Left ventricle myocardium inferior (tissue), 1 donor: ENCODE measurements at regions not wholly inside any gene's neighbourhood (a gene's known extent, or its start where the extent isn't known, plus 50 kb on each side); places are given as distances from the start of the nearest gene placed in this dataset.
"Not testable (repeated sequence)": the region's sequence is repeated elsewhere in the genome, so short reads cannot be mapped to it uniquely, and the experiment has no call there.

ENCODE experiments used
- DNase-seq: peaks from one replicate; pipeline ENCODE4 v3.0.0-alpha.2; 2020
- H3K27ac ChIP-seq: fragments of 200-600 bp; replicated peaks from 2 replicates; pipeline ENCODE4 v1.8.0; 2021
- H3K27me3 ChIP-seq: fragments of 200-600 bp; 2 replicates; pipeline ENCODE4 v1.8.0; 2021; ENCODE audit warnings: low read depth
- H3K36me3 ChIP-seq: fragments of 200-600 bp; 2 replicates; pipeline ENCODE4 v1.8.0; 2021
- H3K4me1 ChIP-seq: fragments of 200-600 bp; 2 replicates; pipeline ENCODE4 v1.8.0; 2021
- H3K4me3 ChIP-seq: fragments of 200-600 bp; 2 replicates; pipeline ENCODE4 v1.8.0; 2021; ENCODE audit warnings: mild to moderate bottlenecking, moderate library complexity
- H3K9me3 ChIP-seq: fragments of 200-600 bp; replicated peaks from 2 replicates; pipeline ENCODE4 v1.8.0; 2021
- intact Hi-C: fragments of 100-400 bp; cut with micrococcal nuclease; formaldehyde crosslinking; loops from one replicate; pipeline ENCODE4 v1.11.0; 2022
- TF ChIP-seq, protein P1 (sequence below): fragments of 200-600 bp; IDR thresholded peaks from 2 replicates; pipeline ENCODE4 v1.8.0; 2021; ENCODE audit warnings: antibody characterized with exemption, mild to moderate bottlenecking, borderline replicate concordance
- donor health status: DM: no; HTN: yes; CAD: no; lungs with severe emphysema.

DNA sequence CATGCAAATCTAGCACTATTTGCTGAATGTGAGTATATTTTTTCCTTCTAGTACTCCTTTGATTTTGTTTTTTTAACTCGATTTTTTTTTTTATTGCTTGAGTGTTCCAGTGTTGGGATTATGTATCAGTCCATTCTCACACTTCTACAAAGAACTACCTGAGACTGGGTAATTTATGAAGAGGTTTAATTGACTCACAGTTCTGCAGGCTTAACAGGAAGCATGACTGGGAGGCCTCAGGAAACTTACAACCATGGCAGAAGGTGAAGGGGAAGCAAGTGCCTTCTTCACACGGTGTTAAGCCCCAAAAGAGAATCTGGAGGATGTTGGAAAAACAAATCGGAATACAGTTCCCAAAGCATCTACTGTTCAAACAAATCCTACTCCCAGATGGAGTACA, 69.1 kb downstream of the ZNF518B start:
- intact Hi-C loops, H3K4me1 ChIP-seq, H3K4me3 ChIP-seq, H3K36me3 ChIP-seq, DNase-seq, H3K27me3 ChIP-seq, H3K27ac ChIP-seq: not testable (repeated sequence)
- H3K9me3 ChIP-seq, result peaks cover 24% of the 10 kb centered on the region

DNA sequence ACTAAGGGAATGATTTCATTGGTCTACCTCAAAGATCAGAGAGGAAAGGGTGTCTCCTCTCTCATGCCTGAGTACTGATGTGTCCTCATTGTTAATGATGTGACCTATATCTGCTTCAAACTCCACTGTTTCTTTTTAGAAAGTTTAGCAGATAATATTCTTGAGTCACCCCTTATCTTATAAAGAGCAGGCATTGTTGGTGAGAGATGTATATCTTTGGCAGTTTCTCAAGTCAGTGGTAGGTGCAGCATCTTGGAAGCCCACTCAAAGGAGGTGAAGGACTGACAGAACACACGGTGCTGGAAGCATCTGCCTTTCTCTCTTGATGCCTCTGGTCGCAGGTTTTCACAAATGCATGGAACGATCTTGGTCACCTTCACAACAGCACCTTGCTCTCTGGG, 71.2 kb downstream of the ZNF518B start:
- TF ChIP-seq, protein P1, sequence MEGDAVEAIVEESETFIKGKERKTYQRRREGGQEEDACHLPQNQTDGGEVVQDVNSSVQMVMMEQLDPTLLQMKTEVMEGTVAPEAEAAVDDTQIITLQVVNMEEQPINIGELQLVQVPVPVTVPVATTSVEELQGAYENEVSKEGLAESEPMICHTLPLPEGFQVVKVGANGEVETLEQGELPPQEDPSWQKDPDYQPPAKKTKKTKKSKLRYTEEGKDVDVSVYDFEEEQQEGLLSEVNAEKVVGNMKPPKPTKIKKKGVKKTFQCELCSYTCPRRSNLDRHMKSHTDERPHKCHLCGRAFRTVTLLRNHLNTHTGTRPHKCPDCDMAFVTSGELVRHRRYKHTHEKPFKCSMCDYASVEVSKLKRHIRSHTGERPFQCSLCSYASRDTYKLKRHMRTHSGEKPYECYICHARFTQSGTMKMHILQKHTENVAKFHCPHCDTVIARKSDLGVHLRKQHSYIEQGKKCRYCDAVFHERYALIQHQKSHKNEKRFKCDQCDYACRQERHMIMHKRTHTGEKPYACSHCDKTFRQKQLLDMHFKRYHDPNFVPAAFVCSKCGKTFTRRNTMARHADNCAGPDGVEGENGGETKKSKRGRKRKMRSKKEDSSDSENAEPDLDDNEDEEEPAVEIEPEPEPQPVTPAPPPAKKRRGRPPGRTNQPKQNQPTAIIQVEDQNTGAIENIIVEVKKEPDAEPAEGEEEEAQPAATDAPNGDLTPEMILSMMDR, result no peak
- Histone ChIP-seq H3K4me1 (no peaks in the 10 kb centered on the region), H3K27ac (no peak overlapping the region)

DNA sequence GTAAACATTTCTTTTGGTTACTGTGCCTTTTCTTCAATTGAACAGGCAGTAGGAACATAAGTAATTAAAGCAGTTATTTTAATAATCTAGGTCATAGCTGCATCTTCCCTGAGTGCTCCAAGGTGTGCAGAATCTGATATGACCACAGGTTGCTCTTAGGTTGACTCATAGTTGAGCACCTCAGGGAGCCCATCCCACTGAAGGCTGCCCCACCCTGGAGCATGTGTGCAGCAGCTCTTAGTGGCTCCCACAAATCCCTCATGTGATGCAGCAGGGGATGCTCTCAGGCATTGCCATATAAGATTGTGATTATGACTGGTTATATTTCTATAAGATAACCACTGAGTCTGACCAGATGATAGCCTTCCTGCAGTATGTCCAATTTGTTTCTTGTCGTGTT, 72.3 kb downstream of the ZNF518B start:
- H3K27ac ChIP-seq, result no peak overlapping the region

More for the DNA sequence above, 71.2 kb downstream of the ZNF518B start:
- no peaks in the 10 kb centered on the region for H3K36me3 ChIP-seq
- intact Hi-C loops, result no loop called here
- no peaks in the 10 kb centered on the region for H3K27me3 ChIP-seq
- no peak overlapping the region for H3K4me3 ChIP-seq
- DNase-seq, result no peak
- H3K9me3 ChIP-seq, result peaks cover 6% of the 10 kb centered on the region

DNA sequence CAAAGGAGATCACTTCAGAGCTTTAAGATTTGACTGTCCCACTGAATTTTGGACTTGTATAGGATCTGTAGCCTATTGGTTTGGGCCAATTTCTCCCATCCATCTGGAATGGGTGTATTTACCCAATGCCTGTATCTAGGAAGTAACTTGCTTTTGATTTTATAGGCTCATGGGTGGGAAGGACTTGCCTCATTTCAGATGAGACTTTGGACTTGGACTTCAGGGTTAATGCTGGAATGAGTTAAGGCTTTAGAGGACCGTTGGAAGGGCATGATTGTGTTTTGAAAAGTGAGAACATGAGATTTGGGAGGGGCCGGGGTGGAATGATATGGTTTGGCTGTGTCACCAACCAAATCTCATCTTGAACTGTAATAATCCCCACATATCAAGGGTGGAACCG, 73.8 kb downstream of the ZNF518B start:
- no peak overlapping the region for H3K27ac ChIP-seq
- intact Hi-C loops, result no loop called here
- H3K9me3 ChIP-seq, result no peaks in the 10 kb centered on the region
- H3K27me3 ChIP-seq, result no peaks in the 10 kb centered on the region
- H3K36me3 ChIP-seq, result no peaks in the 10 kb centered on the region
- TF ChIP-seq, protein P1, result no peak
- no peak for DNase-seq
- H3K4me3 ChIP-seq, result no peak overlapping the region
- H3K4me1 ChIP-seq, result no peaks in the 10 kb centered on the region

More for the DNA sequence above, 72.3 kb downstream of the ZNF518B start:
- H3K27me3 ChIP-seq, result no peaks in the 10 kb centered on the region
- no peak overlapping the region for H3K4me3 ChIP-seq
- intact Hi-C loops, result no loop called here
- H3K4me1 ChIP-seq, result no peaks in the 10 kb centered on the region
- H3K36me3 ChIP-seq, result no peaks in the 10 kb centered on the region
- H3K9me3 ChIP-seq, result no peaks in the 10 kb centered on the region
- TF ChIP-seq, protein P1, result no peak
- DNase-seq, result no peak

DNA sequence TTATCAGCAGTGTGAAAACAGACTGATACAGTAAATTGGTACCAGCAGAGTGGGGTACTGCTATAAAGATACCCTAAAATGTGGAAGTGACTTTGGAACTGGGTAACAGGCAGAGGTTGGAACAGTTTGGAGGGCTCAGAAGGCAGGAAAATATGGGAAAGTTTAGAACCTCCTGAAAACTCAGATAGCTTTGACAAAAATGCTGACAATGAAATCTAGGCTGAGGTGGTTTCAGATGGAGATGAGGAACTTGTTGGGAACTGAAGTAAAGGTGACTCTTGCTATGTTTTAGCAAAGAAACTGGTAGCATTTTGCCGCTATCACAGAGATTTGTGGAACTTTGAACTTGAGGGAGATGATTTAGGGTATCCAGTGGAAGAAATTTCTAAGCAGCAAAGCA, 75.1 kb downstream of the ZNF518B start:
- intact Hi-C loops, H3K4me3 ChIP-seq, DNase-seq, H3K4me1 ChIP-seq, H3K27me3 ChIP-seq, H3K9me3 ChIP-seq, H3K27ac ChIP-seq, H3K36me3 ChIP-seq: not testable (repeated sequence)

DNA sequence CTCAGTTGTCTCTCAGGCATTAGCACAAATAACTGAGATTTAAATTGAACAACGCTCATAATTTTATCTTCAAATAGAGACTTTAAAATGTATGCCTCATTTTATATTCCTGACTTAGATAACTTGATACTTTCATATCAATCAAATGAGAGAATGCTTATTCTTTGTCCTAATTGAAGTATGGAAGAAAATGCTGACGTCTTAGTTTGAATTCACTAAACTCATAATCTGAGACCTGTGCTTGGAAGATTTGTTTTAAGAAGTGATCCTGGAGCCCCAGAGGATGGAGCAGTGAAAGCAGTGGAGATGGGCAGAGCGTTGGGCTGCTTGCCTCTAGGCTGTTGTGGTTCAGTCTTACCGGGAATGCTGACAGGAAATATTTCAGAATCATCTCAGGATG, 76.1 kb downstream of the ZNF518B start:
- H3K27me3 ChIP-seq, result peaks cover 6% of the 10 kb centered on the region
- H3K4me3 ChIP-seq, result no peak overlapping the region
- H3K4me1 ChIP-seq, result no peaks in the 10 kb centered on the region
- TF ChIP-seq, protein P1, result no peak
- H3K9me3 ChIP-seq, result no peaks in the 10 kb centered on the region
- intact Hi-C loops, result no loop called here
- H3K36me3 ChIP-seq, result no peaks in the 10 kb centered on the region
- no peak for DNase-seq
- H3K27ac ChIP-seq, result no peak overlapping the region

DNA sequence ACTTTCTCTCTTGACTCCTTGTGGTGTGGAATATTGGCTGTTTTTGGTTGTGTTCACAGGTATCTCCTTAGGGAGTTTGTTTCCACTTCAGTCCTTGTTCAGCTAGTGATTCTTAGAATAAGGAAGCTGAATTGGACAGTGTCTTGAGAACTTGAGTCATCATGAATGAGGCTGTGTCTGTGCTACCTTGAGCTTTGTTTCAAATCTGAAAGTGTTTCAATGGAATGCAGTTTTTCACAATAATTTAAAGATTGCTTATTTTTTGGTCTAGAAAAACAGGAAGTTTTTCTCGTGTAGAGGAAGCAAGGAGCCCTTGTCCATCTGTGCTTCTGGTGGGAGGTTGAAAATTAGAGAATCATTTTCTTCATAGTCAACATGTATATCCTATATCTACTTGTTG, 76.5 kb downstream of the ZNF518B start:
- intact Hi-C loops, result no loop called here
- TF ChIP-seq, protein P1, result no peak

More for the DNA sequence above, 76.5 kb downstream of the ZNF518B start:
- Histone ChIP-seq H3K27ac (no peak overlapping the region), H3K4me1 (no peaks in the 10 kb centered on the region), H3K9me3 (no peaks in the 10 kb centered on the region), H3K4me3 (no peak overlapping the region), H3K27me3 (peaks cover 6% of the 10 kb centered on the region), H3K36me3 (no peaks in the 10 kb centered on the region)
- no peak for DNase-seq
